SU-DHL-6 (cell line): ENCODE measurements at regions not wholly inside any gene's neighbourhood (a gene's known extent, or its start where the extent isn't known, plus 50 kb on each side); places are given as distances from the start of the nearest gene placed in this dataset.

Source experiments
- H2AFZ ChIP-seq: fragments of 200-600 bp; sonication (generic); 2 replicates; pipeline ENCODE4 v1.6.1; 2014; ENCODE audit warnings: low read depth, mild to moderate bottlenecking, moderate library complexity, mixed read lengths, antibody characterized with exemption, low read length; ENCODE audit not compliant: severe bottlenecking
- H3F3A ChIP-seq: fragments of 200-600 bp; shearing (Covaris generic); 2 replicates; pipeline ENCODE4 v1.6.0; 2016; ENCODE audit warnings: antibody characterized with exemption, mild to moderate bottlenecking; ENCODE audit not compliant: insufficient read depth
- H3K27ac ChIP-seq: fragments of 200-600 bp; sonication (generic); 2 replicates; pipeline ENCODE4 v1.5.1; 2016; ENCODE audit warnings: low read depth, mild to moderate bottlenecking, low read length, moderate library complexity, mixed read lengths
- H3K27me3 ChIP-seq: fragments of 200-600 bp; sonication (generic), shearing (Covaris generic); 2 replicates; pipeline ENCODE4 v1.6.0; 2014; ENCODE audit warnings: mild to moderate bottlenecking, low read length
- H3K36me3 ChIP-seq: fragments of 200-600 bp; sonication (generic); 2 replicates; pipeline ENCODE4 v1.6.1; 2014; ENCODE audit warnings: mild to moderate bottlenecking, low read length, mixed read lengths
- H3K4me2 ChIP-seq: fragments of 300-600, 200-600 bp; shearing (Covaris generic), sonication (generic); 2 replicates; pipeline ENCODE4 v1.6.0; 2014; ENCODE audit warnings: low read length, low read depth, mild to moderate bottlenecking; ENCODE audit not compliant: poor library complexity, severe bottlenecking
- H3K4me3 ChIP-seq: fragments of 200-600 bp; sonication (generic); 2 replicates; pipeline ENCODE4 v1.5.1; 2014; ENCODE audit warnings: antibody characterized with exemption, low read length, mild to moderate bottlenecking, mixed read lengths; ENCODE audit not compliant: insufficient read depth, poor library complexity, severe bottlenecking
- H3K79me2 ChIP-seq: fragments of 200-600 bp; sonication (generic); 2 replicates; pipeline ENCODE4 v1.6.1; 2014; ENCODE audit warnings: mild to moderate bottlenecking, low read length, moderate library complexity; ENCODE audit not compliant: insufficient read depth
- H3K9ac ChIP-seq: fragments of 200-600 bp; sonication (generic); 2 replicates; pipeline ENCODE4 v1.7.0; 2014; ENCODE audit warnings: mild to moderate bottlenecking, low read length
- H3K9me2 ChIP-seq: fragments of 200-600 bp; sonication (generic); replicated peaks from 2 replicates; pipeline ENCODE4 v1.6.1; 2014; ENCODE audit warnings: low read length; ENCODE audit not compliant: insufficient read depth
- H3K9me3 ChIP-seq: fragments of 200-600 bp; sonication (generic); 2 replicates; pipeline ENCODE4 v1.6.1; 2014; ENCODE audit warnings: low read length, mixed read lengths; ENCODE audit not compliant: insufficient read depth
- H4K20me1 ChIP-seq: fragments of 200-600 bp; sonication (generic); 2 replicates; pipeline ENCODE4 v1.6.1; 2014; ENCODE audit warnings: low read depth, mild to moderate bottlenecking, antibody characterized with exemption, low read length, moderate library complexity, mixed read lengths
- EZH2phosphoT487 ChIP-seq: fragments of 200-600 bp; sonication (generic), shearing (Covaris generic); conservative IDR thresholded peaks from 2 replicates; pipeline ENCODE4 v1.6.1; 2018; ENCODE audit warnings: mild to moderate bottlenecking, antibody characterized with exemption, low read length, moderate library complexity, mixed read lengths
- TF ChIP-seq, protein P1 (sequence below): fragments of 200-600 bp; sonication (generic); IDR thresholded peaks from one replicate; pipeline ENCODE4 v1.5.1; 2017; ENCODE audit warnings: antibody characterized with exemption, mild to moderate bottlenecking, low read length, moderate library complexity; ENCODE audit not compliant: insufficient read depth, poor library complexity, severe bottlenecking

DNA sequence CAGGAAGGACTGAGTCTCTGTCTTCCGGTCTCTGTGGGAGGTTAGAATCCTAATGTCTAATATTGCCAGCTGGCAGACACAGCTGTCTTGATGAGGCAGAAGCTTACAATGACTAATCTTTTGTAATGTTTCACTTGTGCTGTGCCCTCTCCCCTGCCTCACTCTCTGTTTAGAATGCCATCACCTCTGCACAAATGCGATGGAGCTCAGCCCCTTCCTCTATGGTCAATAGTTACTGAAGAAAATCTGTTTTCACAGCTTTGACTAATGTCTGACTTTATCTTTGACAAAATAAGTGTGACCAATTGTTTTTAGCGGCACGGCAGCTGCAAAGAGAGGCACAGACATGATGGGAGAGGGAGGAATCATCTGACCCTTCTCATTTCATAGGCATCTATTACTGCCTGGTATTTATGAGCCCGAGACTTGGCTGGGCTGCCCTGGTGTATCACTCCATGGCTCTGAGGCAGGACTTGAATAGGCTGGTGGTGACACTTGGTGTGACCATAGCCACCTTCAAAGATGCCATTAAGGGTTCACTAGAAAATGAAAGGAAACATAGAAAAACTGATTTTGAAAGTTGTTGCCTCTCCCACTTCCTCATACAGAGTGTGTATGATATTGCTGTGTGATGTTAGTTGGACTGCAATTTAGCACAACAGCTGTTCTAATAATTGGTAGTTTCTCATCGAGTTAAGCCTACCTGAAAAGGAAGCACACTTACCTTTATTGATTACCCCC lies 163.2 kb upstream of the NBPF11 start:
- Histone ChIP-seq H3K9me3 (no peaks in the 10 kb centered on the region), H3K4me3 (no peak overlapping the region), H3K27ac (no peak overlapping the region), H3K79me2 (no peaks in the 10 kb centered on the region), H3K9ac (no peak overlapping the region), H4K20me1 (no peaks in the 10 kb centered on the region), H3K36me3 (no peaks in the 10 kb centered on the region), H3K4me2 (no peak overlapping the region), H3F3A (no peaks in the 10 kb centered on the region), H3K9me2 (no peaks in the 10 kb centered on the region), H3K27me3 (no peaks in the 10 kb centered on the region), H2AFZ (no peak overlapping the region)
- TF ChIP-seq, protein P1, sequence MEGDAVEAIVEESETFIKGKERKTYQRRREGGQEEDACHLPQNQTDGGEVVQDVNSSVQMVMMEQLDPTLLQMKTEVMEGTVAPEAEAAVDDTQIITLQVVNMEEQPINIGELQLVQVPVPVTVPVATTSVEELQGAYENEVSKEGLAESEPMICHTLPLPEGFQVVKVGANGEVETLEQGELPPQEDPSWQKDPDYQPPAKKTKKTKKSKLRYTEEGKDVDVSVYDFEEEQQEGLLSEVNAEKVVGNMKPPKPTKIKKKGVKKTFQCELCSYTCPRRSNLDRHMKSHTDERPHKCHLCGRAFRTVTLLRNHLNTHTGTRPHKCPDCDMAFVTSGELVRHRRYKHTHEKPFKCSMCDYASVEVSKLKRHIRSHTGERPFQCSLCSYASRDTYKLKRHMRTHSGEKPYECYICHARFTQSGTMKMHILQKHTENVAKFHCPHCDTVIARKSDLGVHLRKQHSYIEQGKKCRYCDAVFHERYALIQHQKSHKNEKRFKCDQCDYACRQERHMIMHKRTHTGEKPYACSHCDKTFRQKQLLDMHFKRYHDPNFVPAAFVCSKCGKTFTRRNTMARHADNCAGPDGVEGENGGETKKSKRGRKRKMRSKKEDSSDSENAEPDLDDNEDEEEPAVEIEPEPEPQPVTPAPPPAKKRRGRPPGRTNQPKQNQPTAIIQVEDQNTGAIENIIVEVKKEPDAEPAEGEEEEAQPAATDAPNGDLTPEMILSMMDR: no peak
- TF ChIP-seq EZH2phosphoT487: no peak

- Histone ChIP-seq H3F3A (no peaks in the 10 kb centered on the region), H3K27me3 (no peaks in the 10 kb centered on the region), H3K9ac (no peak overlapping the region), H4K20me1 (no peaks in the 10 kb centered on the region), H3K79me2 (no peaks in the 10 kb centered on the region), H2AFZ (no peak overlapping the region), H3K4me3 (no peak overlapping the region), H3K27ac (no peak overlapping the region), H3K9me2 (no peaks in the 10 kb centered on the region), H3K4me2 (no peak overlapping the region), H3K36me3 (no peaks in the 10 kb centered on the region), H3K9me3 (no peaks in the 10 kb centered on the region)
- TF ChIP-seq, protein P1: no peak
- TF ChIP-seq EZH2phosphoT487: no peak
Observed at GRCh38 chr1:148310807-148311206, 158.7 kb upstream of the NBPF11 start.

- Histone ChIP-seq H3K36me3 (no peaks in the 10 kb centered on the region), H3F3A (no peaks in the 10 kb centered on the region), H3K4me2 (no peak overlapping the region), H4K20me1 (no peaks in the 10 kb centered on the region), H3K79me2 (no peaks in the 10 kb centered on the region), H2AFZ (no peak overlapping the region), H3K9ac (no peak overlapping the region), H3K27me3 (no peaks in the 10 kb centered on the region), H3K4me3 (no peak overlapping the region), H3K9me3 (no peaks in the 10 kb centered on the region), H3K9me2 (no peaks in the 10 kb centered on the region), H3K27ac (no peak overlapping the region)
- no peak for TF ChIP-seq EZH2phosphoT487
- TF ChIP-seq, protein P1: no peak
Observed at GRCh38 chr1:148309940-148310500, 157.9 kb upstream of the NBPF11 start.
